ENCODE measurements at regions not wholly inside any gene's neighbourhood (a gene's known extent, or its start where the extent isn't known, plus 50 kb on each side); places are given as distances from the start of the nearest gene placed in this dataset.

- DNase-seq (ENCODE audit: low read depth): no peak
Measured at GRCh38 chr12:124517260-124518050, 50.0 kb downstream of the NCOR2 start.

GRCh38 chr12:124516850-124517249, 50.6 kb downstream of the NCOR2 start:
- no peak for DNase-seq (ENCODE audit: low read depth)

- no peak for DNase-seq (ENCODE audit: low read depth)
Measured at GRCh38 chr12:124515981-124516380, 51.4 kb downstream of the NCOR2 start.

- no peak for DNase-seq (ENCODE audit: low read depth)
Measured at GRCh38 chr12:124514996-124515932, 52.1 kb downstream of the NCOR2 start.

GRCh38 chr12:124514145-124514995, 53.0 kb downstream of the NCOR2 start:
- DNase-seq (ENCODE audit: low read depth): no peak

GRCh38 chr12:124513297-124513867, 54.0 kb downstream of the NCOR2 start:
- DNase-seq (ENCODE audit: low read depth): no peak

- DNase-seq (ENCODE audit: low read depth): no peak
Measured at GRCh38 chr12:124512667-124513296, 54.6 kb downstream of the NCOR2 start.

- DNase-seq (ENCODE audit: low read depth): no peak
Measured at GRCh38 chr12:124511259-124511985, 56.0 kb downstream of the NCOR2 start.

- DNase-seq (ENCODE audit: low read depth): no peak
Measured at GRCh38 chr12:124510301-124510970, 57.0 kb downstream of the NCOR2 start.

- no peak for DNase-seq (ENCODE audit: low read depth)
Measured at GRCh38 chr12:124509676-124510300, 57.6 kb downstream of the NCOR2 start.

GRCh38 chr12:124509300-124509675, 58.1 kb downstream of the NCOR2 start:
- DNase-seq (ENCODE audit: low read depth): no peak

- DNase-seq (ENCODE audit: low read depth): no peak
Measured at GRCh38 chr12:124508381-124509079, 58.9 kb downstream of the NCOR2 start.

- no peak for DNase-seq (ENCODE audit: low read depth)
Measured at GRCh38 chr12:124507188-124508109, 60.0 kb downstream of the NCOR2 start.

GRCh38 chr12:124506832-124507153, 60.6 kb downstream of the NCOR2 start:
- no peak for DNase-seq (ENCODE audit: low read depth)

- no peak for DNase-seq (ENCODE audit: low read depth)
Measured at GRCh38 chr12:124506145-124506831, 61.1 kb downstream of the NCOR2 start.

- no peak for DNase-seq (ENCODE audit: low read depth)
Measured at GRCh38 chr12:124505001-124505818, 62.2 kb downstream of the NCOR2 start.

Data from activated T-cell treated with anti-CD3 and anti-CD28 coated beads for 48 hours (primary cell).